GM10266 (cell line): ENCODE measurements at regions not wholly inside any gene's neighbourhood (a gene's known extent, or its start where the extent isn't known, plus 50 kb on each side); places are given as distances from the start of the nearest gene placed in this dataset.

Experiments
- DNase-seq: peaks from one replicate; pipeline ENCODE4 v3.0.0; 2012; ENCODE audit errors: extremely low spot score
- TF ChIP-seq, protein P1 (sequence below): IDR thresholded peaks from 2 replicates; pipeline ENCODE4 v1.5.1; 2012; ENCODE audit warnings: mild to moderate bottlenecking, low read depth; ENCODE audit not compliant: control insufficient read depth, insufficient read depth; ENCODE audit errors: missing control alignments

DNA sequence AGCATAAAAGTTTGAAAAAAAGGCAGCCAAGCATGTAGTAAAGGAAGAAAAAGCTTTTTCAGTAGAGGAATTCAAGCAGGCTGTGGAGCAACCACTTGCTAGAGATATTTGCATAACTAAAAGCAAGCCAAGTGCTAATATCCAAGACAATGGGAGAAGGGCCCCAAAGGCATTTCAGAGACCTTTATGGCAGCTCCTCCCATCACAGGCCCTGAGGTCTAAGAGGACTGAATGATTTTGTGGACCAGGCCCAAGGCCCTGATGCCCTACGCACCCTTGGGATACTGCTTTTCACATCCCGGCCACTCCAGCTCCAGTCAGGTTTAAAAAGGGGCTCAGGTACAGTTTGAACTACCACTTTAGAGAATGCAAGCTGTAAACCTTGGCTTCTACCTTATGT is 261.7 kb upstream of the SEMA3C start:
- TF ChIP-seq, protein P1, sequence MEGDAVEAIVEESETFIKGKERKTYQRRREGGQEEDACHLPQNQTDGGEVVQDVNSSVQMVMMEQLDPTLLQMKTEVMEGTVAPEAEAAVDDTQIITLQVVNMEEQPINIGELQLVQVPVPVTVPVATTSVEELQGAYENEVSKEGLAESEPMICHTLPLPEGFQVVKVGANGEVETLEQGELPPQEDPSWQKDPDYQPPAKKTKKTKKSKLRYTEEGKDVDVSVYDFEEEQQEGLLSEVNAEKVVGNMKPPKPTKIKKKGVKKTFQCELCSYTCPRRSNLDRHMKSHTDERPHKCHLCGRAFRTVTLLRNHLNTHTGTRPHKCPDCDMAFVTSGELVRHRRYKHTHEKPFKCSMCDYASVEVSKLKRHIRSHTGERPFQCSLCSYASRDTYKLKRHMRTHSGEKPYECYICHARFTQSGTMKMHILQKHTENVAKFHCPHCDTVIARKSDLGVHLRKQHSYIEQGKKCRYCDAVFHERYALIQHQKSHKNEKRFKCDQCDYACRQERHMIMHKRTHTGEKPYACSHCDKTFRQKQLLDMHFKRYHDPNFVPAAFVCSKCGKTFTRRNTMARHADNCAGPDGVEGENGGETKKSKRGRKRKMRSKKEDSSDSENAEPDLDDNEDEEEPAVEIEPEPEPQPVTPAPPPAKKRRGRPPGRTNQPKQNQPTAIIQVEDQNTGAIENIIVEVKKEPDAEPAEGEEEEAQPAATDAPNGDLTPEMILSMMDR, result no peak
- DNase-seq, result no peak

DNA sequence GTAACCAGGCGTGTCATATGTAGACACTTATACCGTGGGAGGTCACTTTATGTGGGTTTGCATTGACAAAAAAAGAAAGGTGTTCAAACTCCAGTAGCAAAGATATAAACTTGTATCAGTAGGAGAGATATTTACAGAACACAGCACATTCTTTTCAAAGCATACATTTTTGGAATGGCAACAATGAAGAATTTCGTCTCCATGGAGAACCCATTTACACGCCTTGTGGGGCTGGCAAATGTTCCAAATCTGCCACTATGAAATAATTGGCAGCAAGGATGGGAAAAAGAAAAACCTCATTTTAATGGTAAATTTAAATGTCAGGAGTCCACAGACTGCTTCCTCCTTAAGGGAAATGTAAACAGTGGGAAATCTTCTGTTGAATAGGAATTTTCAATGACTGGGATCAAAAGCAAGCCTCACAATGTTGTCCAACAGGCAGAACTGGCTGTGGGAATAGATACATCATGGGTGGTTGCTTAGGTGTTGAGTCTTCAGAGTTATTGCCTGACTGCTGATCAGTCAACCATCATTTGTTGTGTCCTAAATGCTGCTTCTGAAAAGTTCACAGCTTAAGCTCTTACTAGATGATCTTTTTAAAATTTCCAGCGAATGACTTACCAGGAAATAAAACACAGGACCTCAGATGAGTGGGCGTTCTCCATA is 256.6 kb upstream of the SEMA3C start:
- TF ChIP-seq, protein P1, result no peak
- DNase-seq, result no peak

DNA sequence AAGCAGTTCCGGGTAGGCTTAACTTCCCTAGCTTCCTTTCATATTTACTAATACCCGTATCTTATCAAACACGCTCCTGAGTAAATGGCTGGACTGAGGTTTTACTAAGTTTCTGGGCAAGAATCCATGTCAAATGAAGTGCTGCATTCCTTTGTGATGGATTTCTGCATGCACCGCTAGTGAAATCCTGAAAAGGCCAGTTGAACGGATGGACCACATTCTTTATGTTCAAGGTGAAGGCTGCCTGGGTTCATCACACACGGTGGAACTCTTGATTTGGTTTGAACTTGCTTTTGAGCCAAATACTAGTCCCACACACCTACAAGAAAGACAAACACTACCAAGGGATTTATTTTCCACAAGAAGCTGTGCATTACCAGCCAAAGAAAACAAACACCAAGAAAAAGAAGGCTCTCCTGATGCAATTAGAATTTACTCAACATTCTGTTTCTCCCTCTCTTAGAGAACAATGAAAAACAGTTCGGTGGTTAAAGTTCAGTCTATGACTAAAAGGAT is 255.0 kb upstream of the SEMA3C start:
- no peak for DNase-seq
- TF ChIP-seq, protein P1, result no peak

DNA sequence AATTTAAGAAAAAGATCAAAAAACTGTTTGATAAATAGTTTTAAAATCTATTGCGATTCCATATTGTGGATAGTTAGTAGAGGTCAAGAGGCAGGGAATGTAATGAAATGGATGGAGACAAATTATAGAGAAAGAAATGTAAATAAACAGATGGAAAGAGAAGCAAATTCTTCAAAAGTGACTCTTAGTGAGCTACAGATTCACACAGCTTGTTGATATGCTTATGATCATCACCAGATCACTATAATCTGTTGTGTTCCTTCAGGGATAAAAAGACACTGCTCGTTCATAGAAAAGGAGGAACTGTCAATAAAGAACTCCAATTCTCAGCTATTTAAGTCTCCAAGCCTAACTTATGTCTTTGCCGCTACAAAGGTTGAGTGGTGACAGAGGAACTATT is 251.4 kb upstream of the SEMA3C start:
- no peak for DNase-seq
- TF ChIP-seq, protein P1, result no peak

DNA sequence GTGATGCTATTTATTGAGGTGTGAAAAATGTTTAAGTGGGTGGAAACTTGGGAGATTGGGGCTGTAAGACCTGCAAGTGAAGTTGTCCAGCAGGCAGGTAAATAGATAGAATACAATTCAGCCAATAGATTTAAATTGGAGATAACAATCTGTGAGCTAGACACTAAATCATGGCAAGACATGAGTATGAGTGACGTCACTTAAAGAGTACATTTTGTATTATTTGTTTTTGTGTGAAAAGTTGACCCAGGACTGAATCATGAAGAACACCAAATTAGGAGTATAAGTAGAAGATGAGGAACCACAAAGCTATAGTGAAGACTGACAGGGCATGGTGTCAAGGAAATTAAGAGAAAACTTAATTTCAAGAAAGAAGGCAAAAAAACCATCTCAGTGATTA is 249.1 kb upstream of the SEMA3C start:
- DNase-seq, result no peak
- TF ChIP-seq, protein P1, result no peak

DNA sequence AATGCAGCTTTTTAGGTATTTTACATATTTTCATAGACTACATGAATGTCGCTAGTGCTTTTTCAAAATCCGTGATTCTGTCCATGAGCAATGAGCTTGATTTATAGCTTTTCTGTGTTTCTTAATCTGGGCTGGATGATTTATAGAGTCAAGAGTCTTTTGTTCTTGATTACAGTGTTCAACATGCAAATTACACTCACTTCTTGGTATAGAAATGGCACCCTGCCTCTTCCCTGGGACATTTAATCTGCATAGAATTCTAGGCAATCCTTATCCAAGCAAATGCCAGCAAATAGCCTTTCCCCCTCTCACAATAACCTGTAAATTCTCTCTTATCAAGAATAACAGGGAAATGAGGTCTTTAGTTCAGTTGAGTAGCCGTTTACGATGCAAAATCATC is 246.2 kb upstream of the SEMA3C start:
- TF ChIP-seq, protein P1, result no peak
- DNase-seq, result no peak

DNA sequence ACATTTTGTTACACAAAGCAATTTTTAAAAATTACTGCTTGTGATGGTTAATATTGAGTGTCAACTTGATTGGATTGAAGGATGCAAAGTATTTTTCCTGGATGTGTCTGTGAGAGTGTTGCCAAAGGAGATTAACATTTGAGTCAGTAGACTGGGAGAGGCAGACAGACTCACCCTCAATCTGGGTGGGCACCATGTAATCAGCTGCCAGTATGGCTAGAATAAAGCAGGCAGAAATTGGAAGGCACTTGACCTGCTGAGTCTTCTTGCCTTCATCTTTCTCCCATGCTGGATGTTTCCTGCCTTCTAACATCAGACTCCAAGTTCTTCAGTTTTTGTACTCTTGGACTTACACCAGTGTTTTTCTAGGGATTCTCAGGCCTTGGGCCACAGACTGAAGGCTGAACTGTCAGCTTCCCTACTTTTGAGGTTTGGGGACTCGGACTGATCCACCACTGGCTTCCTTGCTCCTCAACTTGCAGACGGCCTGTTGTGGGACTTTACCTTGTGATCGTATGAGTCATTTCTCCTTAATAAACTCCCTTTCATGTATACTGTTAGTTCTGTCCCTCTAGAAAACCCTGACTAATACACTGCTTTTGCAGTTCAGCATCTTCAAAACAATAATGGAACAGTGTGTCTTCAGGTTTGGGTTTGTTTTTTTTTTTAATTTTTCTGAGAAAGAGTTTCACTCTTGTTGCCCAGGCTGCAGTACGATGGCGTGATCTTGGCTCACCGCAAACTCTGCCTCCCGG is 244.1 kb upstream of the SEMA3C start:
- TF ChIP-seq, protein P1, result no peak
- no peak for DNase-seq
